GM23338 (cell line): ENCODE measurements at regions not wholly inside any gene's neighbourhood (a gene's known extent, or its start where the extent isn't known, plus 50 kb on each side); places are given as distances from the start of the nearest gene placed in this dataset.

Experiments
- ATAC-seq: fragments of 200-7000 bp; cut with Tn5 transposase; 3 replicates; pipeline ENCODE4 v1.9.1; 2020
- DNase-seq: peaks from one replicate; pipeline ENCODE4 v3.0.0-alpha.2; 2015; ENCODE audit warnings: low spot score
- H2AFZ ChIP-seq: fragments of 200-600 bp; sonication (generic); 2 replicates; pipeline ENCODE4 v1.8.0; 2016; ENCODE audit warnings: antibody characterized with exemption, mild to moderate bottlenecking, moderate library complexity
- H3F3A ChIP-seq: fragments of 200-600 bp; sonication (generic); replicated peaks from 2 replicates; pipeline ENCODE4 v1.8.0; 2017; ENCODE audit warnings: antibody characterized with exemption, mixed run types, low read depth
- H3K27ac ChIP-seq: fragments of 200-600 bp; sonication (generic); 2 replicates; pipeline ENCODE4 v1.6.1; 2016; ENCODE audit warnings: low read depth
- H3K27me3 ChIP-seq: fragments of 200-600 bp; sonication (generic); 2 replicates; pipeline ENCODE4 v1.8.0; 2016; ENCODE audit warnings: mild to moderate bottlenecking, mixed run types, moderate library complexity; ENCODE audit not compliant: insufficient read depth
- H3K36me3 ChIP-seq: fragments of 200-600 bp; sonication (generic); 2 replicates; pipeline ENCODE4 v1.8.0; 2016; ENCODE audit warnings: mild to moderate bottlenecking; ENCODE audit not compliant: insufficient read depth
- H3K4me1 ChIP-seq: fragments of 200-600 bp; sonication (generic); 2 replicates; pipeline ENCODE4 v1.8.0; 2016; ENCODE audit warnings: mild to moderate bottlenecking, moderate library complexity; ENCODE audit not compliant: insufficient read depth
- H3K4me2 ChIP-seq: fragments of 200-600 bp; sonication (generic); 2 replicates; pipeline ENCODE4 v1.7.1; 2017; ENCODE audit warnings: mixed run types
- H3K4me3 ChIP-seq: fragments of 200-600 bp; sonication (generic); 2 replicates; pipeline ENCODE4 v1.6.1; 2016; ENCODE audit warnings: mixed run types
- H3K79me2 ChIP-seq: fragments of 200-600 bp; sonication (generic); replicated peaks from 2 replicates; pipeline ENCODE4 v1.8.0; 2017; ENCODE audit warnings: mild to moderate bottlenecking; ENCODE audit not compliant: insufficient read depth
- H3K9me2 ChIP-seq: fragments of 200-600 bp; sonication (generic); 2 replicates; pipeline ENCODE4 v1.8.0; 2017; ENCODE audit not compliant: insufficient read depth
- H4K20me1 ChIP-seq: fragments of 200-600 bp; sonication (generic); replicated peaks from 2 replicates; pipeline ENCODE4 v1.8.0; 2017; ENCODE audit warnings: mild to moderate bottlenecking; ENCODE audit not compliant: insufficient read depth
- H3K27ac Mint-ChIP-seq: 2 replicates; pipeline ENCODE4 v1.8.0; 2020; ENCODE audit warnings: inconsistent platforms, mild to moderate bottlenecking, moderate library complexity, mixed read lengths
- H3K27me3 Mint-ChIP-seq: 3 replicates; pipeline ENCODE4 v1.8.0; 2022; ENCODE audit warnings: low read depth, mild to moderate bottlenecking, moderate library complexity, mixed read lengths, inconsistent platforms; ENCODE audit not compliant: insufficient read depth, poor library complexity
- H3K36me3 Mint-ChIP-seq: 3 replicates; pipeline ENCODE4 v1.8.0; 2021; ENCODE audit warnings: low read depth, mild to moderate bottlenecking, inconsistent platforms, moderate library complexity, mixed read lengths
- H3K4me1 Mint-ChIP-seq: 3 replicates; pipeline ENCODE4 v1.8.0; 2020; ENCODE audit warnings: mild to moderate bottlenecking, inconsistent platforms, mixed read lengths
- H3K4me3 Mint-ChIP-seq: 3 replicates; pipeline ENCODE4 v1.8.0; 2021; ENCODE audit warnings: moderate library complexity, mild to moderate bottlenecking, inconsistent platforms, mixed read lengths
- H3K9me3 Mint-ChIP-seq: 3 replicates; pipeline ENCODE4 v1.8.0; 2020; ENCODE audit warnings: moderate library complexity, mild to moderate bottlenecking, inconsistent platforms, mixed read lengths
- CREB1 ChIP-seq: fragments of 250-450 bp; sonication (Bioruptor Pico); IDR thresholded peaks from 2 replicates; pipeline ENCODE4 v1.5.0; 2020; ENCODE audit warnings: low read depth, mild to moderate bottlenecking, moderate library complexity
- CTCF ChIP-seq, 2 experiments: fragments of 200-600 bp in 1 of 2; sonication (generic) in 1 of 2; conservative IDR thresholded peaks; 2 replicates each; pipeline versions ENCODE4 v1.5.1 to v1.6.1; 2016 to 2017; ENCODE audit warnings: antibody characterized with exemption in 2 of 2, low read depth in 2 of 2, mild to moderate bottlenecking in 2 of 2, moderate library complexity in 1 of 2
- ETS1 ChIP-seq: IDR thresholded peaks from 2 replicates; pipeline ENCODE4 v1.6.1; 2016; ENCODE audit warnings: antibody characterized with exemption
- EZH2 ChIP-seq: fragments of 200-600 bp; sonication (generic); IDR thresholded peaks from one replicate; pipeline ENCODE4 v1.8.0; 2017; ENCODE audit warnings: antibody characterized with exemption, mild to moderate bottlenecking, low read depth; ENCODE audit not compliant: unreplicated experiment
- EZH2phosphoT487 ChIP-seq: fragments of 200-600 bp; sonication (generic); IDR thresholded peaks from one replicate; pipeline ENCODE4 v1.8.1; 2018; ENCODE audit warnings: antibody characterized with exemption; ENCODE audit not compliant: unreplicated experiment
- JUNB ChIP-seq: IDR thresholded peaks from one replicate; pipeline ENCODE4 v1.6.1; 2016; ENCODE audit warnings: antibody characterized with exemption; ENCODE audit not compliant: unreplicated experiment
- NANOG ChIP-seq: IDR thresholded peaks from 2 replicates; pipeline ENCODE4 v1.6.1; 2016; ENCODE audit warnings: antibody characterized with exemption, borderline replicate concordance
- POLR2AphosphoS5 ChIP-seq: IDR thresholded peaks from 2 replicates; pipeline ENCODE4 v1.6.1; 2016; ENCODE audit warnings: antibody characterized with exemption, low read depth
- REST ChIP-seq: IDR thresholded peaks from one replicate; pipeline ENCODE4 v1.6.1; 2018; ENCODE audit warnings: antibody characterized with exemption; ENCODE audit not compliant: unreplicated experiment
- STAT1 ChIP-seq: IDR thresholded peaks from one replicate; pipeline ENCODE4 v1.6.1; 2016; ENCODE audit warnings: antibody characterized with exemption; ENCODE audit not compliant: unreplicated experiment
- ZNF114 ChIP-seq: fragments of 250-450 bp; sonication (Bioruptor Pico); IDR thresholded peaks from 2 replicates; pipeline ENCODE4 v1.5.0; 2020; ENCODE audit warnings: mild to moderate bottlenecking, moderate library complexity
- ZNF331 ChIP-seq: fragments of 250-450 bp; sonication (Bioruptor Pico); IDR thresholded peaks from 2 replicates; pipeline ENCODE4 v1.5.0; 2020; ENCODE audit warnings: low read depth, mild to moderate bottlenecking, moderate library complexity
- TF ChIP-seq, protein P1 (sequence below): fragments of 250-450 bp; sonication (Bioruptor Pico); IDR thresholded peaks from 2 replicates; pipeline ENCODE4 v1.5.0; 2020; ENCODE audit warnings: mild to moderate bottlenecking, moderate library complexity

- no peaks in the 10 kb centered on the region; the same call in 2 of the 3 replicates for H3K36me3 Mint-ChIP-seq
- no peak overlapping the region for H3K4me3 ChIP-seq
- H3K27ac Mint-ChIP-seq = no peak overlapping the region
- H3K79me2 ChIP-seq = no peaks in the 10 kb centered on the region
- no peaks in the 10 kb centered on the region; the same call in 2 of the 3 replicates for H3K9me3 Mint-ChIP-seq
- H3F3A ChIP-seq = no peaks in the 10 kb centered on the region
- DNase-seq (no peak), ATAC-seq (no peak)
- peaks cover 3% of the 10 kb centered on the region for H3K4me1 Mint-ChIP-seq
- H3K27me3 Mint-ChIP-seq = peaks cover 5% of the 10 kb centered on the region
- H3K4me2 ChIP-seq = no peak overlapping the region
- H4K20me1 ChIP-seq = no peaks in the 10 kb centered on the region
- no peak overlapping the region for H3K27ac ChIP-seq
- TF ChIP-seq JUNB (no peak), REST (no peak), ZNF114 (CRISPR knock-in tag) (no peak), NANOG (no peak), EZH2 (no peak), POLR2AphosphoS5 (no peak), STAT1 (no peak), CREB1 (CRISPR knock-in tag) (no peak), EZH2phosphoT487 (no peak), CTCF (conservative IDR thresholded peaks at IDR 0.05; ENCODE audit: low read depth in 2 of 2) (no peak), ETS1 (no peak), ZNF331 (CRISPR knock-in tag) (no peak)
- TF ChIP-seq, protein P1, sequence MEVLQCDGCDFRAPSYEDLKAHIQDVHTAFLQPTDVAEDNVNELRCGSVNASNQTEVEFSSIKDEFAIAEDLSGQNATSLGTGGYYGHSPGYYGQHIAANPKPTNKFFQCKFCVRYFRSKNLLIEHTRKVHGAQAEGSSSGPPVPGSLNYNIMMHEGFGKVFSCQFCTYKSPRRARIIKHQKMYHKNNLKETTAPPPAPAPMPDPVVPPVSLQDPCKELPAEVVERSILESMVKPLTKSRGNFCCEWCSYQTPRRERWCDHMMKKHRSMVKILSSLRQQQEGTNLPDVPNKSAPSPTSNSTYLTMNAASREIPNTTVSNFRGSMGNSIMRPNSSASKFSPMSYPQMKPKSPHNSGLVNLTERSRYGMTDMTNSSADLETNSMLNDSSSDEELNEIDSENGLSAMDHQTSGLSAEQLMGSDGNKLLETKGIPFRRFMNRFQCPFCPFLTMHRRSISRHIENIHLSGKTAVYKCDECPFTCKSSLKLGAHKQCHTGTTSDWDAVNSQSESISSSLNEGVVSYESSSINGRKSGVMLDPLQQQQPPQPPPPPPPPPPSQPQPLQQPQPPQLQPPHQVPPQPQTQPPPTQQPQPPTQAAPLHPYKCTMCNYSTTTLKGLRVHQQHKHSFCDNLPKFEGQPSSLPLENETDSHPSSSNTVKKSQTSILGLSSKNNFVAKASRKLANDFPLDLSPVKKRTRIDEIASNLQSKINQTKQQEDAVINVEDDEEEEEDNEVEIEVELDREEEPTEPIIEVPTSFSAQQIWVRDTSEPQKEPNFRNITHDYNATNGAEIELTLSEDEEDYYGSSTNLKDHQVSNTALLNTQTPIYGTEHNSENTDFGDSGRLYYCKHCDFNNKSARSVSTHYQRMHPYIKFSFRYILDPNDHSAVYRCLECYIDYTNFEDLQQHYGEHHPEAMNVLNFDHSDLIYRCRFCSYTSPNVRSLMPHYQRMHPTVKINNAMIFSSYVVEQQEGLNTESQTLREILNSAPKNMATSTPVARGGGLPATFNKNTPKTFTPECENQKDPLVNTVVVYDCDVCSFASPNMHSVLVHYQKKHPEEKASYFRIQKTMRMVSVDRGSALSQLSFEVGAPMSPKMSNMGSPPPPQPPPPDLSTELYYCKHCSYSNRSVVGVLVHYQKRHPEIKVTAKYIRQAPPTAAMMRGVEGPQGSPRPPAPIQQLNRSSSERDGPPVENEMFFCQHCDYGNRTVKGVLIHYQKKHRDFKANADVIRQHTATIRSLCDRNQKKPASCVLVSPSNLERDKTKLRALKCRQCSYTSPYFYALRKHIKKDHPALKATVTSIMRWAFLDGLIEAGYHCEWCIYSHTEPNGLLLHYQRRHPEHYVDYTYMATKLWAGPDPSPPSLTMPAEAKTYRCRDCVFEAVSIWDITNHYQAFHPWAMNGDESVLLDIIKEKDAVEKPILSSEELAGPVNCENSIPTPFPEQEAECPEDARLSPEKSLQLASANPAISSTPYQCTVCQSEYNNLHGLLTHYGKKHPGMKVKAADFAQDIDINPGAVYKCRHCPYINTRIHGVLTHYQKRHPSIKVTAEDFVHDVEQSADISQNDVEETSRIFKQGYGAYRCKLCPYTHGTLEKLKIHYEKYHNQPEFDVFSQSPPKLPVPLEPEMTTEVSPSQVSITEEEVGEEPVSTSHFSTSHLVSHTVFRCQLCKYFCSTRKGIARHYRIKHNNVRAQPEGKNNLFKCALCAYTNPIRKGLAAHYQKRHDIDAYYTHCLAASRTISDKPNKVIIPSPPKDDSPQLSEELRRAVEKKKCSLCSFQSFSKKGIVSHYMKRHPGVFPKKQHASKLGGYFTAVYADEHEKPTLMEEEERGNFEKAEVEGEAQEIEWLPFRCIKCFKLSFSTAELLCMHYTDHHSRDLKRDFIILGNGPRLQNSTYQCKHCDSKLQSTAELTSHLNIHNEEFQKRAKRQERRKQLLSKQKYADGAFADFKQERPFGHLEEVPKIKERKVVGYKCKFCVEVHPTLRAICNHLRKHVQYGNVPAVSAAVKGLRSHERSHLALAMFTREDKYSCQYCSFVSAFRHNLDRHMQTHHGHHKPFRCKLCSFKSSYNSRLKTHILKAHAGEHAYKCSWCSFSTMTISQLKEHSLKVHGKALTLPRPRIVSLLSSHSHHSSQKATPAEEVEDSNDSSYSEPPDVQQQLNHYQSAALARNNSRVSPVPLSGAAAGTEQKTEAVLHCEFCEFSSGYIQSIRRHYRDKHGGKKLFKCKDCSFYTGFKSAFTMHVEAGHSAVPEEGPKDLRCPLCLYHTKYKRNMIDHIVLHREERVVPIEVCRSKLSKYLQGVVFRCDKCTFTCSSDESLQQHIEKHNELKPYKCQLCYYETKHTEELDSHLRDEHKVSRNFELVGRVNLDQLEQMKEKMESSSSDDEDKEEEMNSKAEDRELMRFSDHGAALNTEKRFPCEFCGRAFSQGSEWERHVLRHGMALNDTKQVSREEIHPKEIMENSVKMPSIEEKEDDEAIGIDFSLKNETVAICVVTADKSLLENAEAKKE (CRISPR knock-in tag) = no peak
- H2AFZ ChIP-seq = peak overlapping the region; percentile 66; the same call in 1 of the 2 replicates
- H3K36me3 ChIP-seq = no peaks in the 10 kb centered on the region
- no peaks in the 10 kb centered on the region for H3K4me1 ChIP-seq
- H3K9me2 ChIP-seq = peaks cover 8% of the 10 kb centered on the region; the same call in 1 of the 2 replicates
- H3K4me3 Mint-ChIP-seq = no peak overlapping the region
- H3K27me3 ChIP-seq = no peaks in the 10 kb centered on the region
Observed at GRCh38 chr2:5751873-5752482, 59.8 kb downstream of the SOX11 start.
